ENCODE measurements at regions not wholly inside any gene's neighbourhood (a gene's known extent, or its start where the extent isn't known, plus 50 kb on each side); places are given as distances from the start of the nearest gene placed in this dataset.

DNA sequence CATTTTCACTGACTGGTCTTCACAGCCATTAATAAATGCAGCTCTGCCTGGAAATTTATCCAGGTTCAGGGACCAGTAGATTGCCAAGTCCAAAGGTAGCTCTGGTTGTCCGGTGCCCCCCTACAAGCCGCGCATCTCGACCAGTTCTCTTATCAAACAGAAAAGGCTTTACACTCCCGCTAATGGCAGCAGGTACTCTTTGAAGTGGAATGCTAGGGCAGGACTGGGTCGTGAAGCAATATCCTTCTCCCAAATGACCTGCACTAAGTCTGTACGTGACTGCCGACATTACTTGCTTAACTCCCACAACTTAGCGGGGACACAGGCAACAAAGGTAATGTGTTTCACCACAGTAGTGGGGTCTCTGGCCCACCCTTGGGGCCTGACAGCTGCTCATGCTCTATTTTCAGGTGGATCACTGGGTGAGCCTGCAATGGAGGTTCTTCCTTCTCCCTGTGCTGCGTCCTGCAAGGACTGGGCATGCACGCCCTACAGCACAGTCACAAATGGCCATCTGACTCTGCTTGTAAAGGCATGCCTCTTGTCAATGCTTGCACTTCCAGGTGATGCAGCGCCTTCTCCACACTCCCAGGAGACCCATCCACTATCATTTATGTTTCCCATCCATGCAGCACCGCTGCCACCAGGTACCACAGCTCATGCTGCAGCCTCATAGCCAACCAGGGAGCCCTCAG is 96.1 kb upstream of the CTSC start (continued):
- TF ChIP-seq YY1 (IDR thresholded peaks at IDR 0.05), result no peak
- no peak for TF ChIP-seq RAD21 (IDR thresholded peaks at IDR 0.05)

DNA sequence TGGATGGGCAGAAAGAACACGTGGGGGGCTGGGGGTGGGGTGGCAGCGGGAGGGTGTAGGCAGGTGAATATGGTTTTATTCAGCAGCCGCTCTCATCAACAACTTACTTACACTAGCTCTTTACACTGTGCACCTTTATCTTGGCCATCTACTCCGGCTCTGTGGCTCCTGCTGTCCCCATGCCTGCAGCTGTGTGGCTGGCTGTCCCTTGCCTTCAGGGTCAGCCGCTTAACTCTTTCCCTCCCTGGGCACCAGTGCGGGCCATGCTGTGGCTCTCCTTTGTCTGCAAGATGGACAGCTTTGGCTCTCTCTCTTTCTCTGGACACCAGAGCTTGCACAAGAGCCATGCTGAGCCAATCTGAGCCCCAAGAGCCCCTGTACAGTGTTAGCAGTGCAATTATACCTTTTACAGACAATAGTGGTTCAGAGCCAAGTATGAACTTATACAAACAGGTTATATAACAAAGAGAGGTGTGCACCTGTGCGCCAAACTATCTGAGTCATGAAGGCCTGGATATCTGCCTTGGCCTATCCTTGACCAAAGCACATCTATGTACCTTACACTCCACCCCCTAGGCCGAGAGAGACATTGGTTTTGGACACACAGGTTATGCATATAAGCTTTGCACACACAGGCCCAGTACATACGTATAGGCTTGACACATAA is 94.3 kb upstream of the CTSC start:
- no peak overlapping the region for H3K4me3 ChIP-seq (ENCODE audit: low read depth in 1 of 3, low read length in 3 of 3)
- no peak for DNase-seq (ENCODE audit: low spot score)
- no peak overlapping the region for H3K9ac ChIP-seq (ENCODE audit: low read depth in 1 of 2, low read length in 2 of 2)
- no peaks in the 10 kb centered on the region for H3K9me3 ChIP-seq (ENCODE audit: control insufficient read depth in 4 of 4, low read length in 3 of 4)
- no peak overlapping the region for H3K27ac ChIP-seq (ENCODE audit: low read depth in 1 of 2, low read length in 2 of 2)
- H3K4me1 ChIP-seq (ENCODE audit: control insufficient read depth in 4 of 4, insufficient read depth in 4 of 4, low read length in 3 of 4), result no peaks in the 10 kb centered on the region
- no peaks in the 10 kb centered on the region for H3K27me3 ChIP-seq (ENCODE audit: control insufficient read depth in 4 of 4, insufficient read depth in 4 of 4, low read length in 3 of 4)
- TF ChIP-seq, protein P1, sequence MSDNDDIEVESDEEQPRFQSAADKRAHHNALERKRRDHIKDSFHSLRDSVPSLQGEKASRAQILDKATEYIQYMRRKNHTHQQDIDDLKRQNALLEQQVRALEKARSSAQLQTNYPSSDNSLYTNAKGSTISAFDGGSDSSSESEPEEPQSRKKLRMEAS (IDR thresholded peaks at IDR 0.05), result no peak
- TF ChIP-seq HNF4G (IDR thresholded peaks at IDR 0.05) (no peak), JUND (IDR thresholded peaks at IDR 0.05) (no peak), YY1 (IDR thresholded peaks at IDR 0.05) (no peak), TAF1 (conservative IDR thresholded peaks at IDR 0.05) (no peak), RXRA (IDR thresholded peaks at IDR 0.05) (no peak), RAD21 (IDR thresholded peaks at IDR 0.05) (no peak), FOXA2 (IDR thresholded peaks at IDR 0.05) (no peak), FOXA1 (IDR thresholded peaks at IDR 0.05) (no peak)
- TF ChIP-seq, protein P2, sequence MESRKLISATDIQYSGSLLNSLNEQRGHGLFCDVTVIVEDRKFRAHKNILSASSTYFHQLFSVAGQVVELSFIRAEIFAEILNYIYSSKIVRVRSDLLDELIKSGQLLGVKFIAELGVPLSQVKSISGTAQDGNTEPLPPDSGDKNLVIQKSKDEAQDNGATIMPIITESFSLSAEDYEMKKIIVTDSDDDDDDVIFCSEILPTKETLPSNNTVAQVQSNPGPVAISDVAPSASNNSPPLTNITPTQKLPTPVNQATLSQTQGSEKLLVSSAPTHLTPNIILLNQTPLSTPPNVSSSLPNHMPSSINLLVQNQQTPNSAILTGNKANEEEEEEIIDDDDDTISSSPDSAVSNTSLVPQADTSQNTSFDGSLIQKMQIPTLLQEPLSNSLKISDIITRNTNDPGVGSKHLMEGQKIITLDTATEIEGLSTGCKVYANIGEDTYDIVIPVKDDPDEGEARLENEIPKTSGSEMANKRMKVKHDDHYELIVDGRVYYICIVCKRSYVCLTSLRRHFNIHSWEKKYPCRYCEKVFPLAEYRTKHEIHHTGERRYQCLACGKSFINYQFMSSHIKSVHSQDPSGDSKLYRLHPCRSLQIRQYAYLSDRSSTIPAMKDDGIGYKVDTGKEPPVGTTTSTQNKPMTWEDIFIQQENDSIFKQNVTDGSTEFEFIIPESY (IDR thresholded peaks at IDR 0.05), result no peak
- TF ChIP-seq, protein P3, sequence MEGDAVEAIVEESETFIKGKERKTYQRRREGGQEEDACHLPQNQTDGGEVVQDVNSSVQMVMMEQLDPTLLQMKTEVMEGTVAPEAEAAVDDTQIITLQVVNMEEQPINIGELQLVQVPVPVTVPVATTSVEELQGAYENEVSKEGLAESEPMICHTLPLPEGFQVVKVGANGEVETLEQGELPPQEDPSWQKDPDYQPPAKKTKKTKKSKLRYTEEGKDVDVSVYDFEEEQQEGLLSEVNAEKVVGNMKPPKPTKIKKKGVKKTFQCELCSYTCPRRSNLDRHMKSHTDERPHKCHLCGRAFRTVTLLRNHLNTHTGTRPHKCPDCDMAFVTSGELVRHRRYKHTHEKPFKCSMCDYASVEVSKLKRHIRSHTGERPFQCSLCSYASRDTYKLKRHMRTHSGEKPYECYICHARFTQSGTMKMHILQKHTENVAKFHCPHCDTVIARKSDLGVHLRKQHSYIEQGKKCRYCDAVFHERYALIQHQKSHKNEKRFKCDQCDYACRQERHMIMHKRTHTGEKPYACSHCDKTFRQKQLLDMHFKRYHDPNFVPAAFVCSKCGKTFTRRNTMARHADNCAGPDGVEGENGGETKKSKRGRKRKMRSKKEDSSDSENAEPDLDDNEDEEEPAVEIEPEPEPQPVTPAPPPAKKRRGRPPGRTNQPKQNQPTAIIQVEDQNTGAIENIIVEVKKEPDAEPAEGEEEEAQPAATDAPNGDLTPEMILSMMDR (IDR thresholded peaks at IDR 0.05; ENCODE audit: low read depth, low read length, missing input control), result no peak
- 66% methylated on average over 9 of the region's 9 CpGs for WGBS
- H3K36me3 ChIP-seq (ENCODE audit: control insufficient read depth in 4 of 4, insufficient read depth in 3 of 4, low read depth in 1 of 4, low read length in 3 of 4), result no peaks in the 10 kb centered on the region

DNA sequence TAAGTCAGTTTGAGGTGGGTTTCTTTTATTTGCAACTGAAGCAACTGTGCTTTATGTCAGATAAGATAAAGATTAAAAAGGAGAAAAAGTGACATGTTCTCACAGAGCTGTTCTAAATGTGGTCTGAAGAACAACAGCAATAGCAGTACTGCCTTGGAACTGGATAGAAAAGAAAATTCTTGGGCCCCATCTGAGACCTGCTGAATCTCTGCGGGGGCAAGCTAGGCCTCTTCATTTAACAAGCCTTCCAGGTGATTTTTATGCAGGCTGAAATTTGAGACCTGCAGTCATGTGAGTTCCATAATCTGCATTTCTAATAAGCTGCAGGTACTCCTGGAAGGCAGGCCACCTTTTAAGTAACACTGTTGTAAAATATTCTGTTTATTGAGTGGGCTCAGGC is 91.4 kb upstream of the CTSC start:
- peaks cover 0 to 2% (median 0%) of the 10 kb centered on the region in 4 donors for H3K27me3 ChIP-seq (ENCODE audit: control insufficient read depth in 4 of 4, insufficient read depth in 4 of 4, low read length in 3 of 4)
- H3K4me1 ChIP-seq (ENCODE audit: control insufficient read depth in 4 of 4, insufficient read depth in 4 of 4, low read length in 3 of 4), result no peaks in the 10 kb centered on the region
- H3K36me3 ChIP-seq (ENCODE audit: control insufficient read depth in 4 of 4, insufficient read depth in 3 of 4, low read depth in 1 of 4, low read length in 3 of 4), result no peaks in the 10 kb centered on the region
- no peak overlapping the region for H3K9ac ChIP-seq (ENCODE audit: low read depth in 1 of 2, low read length in 2 of 2)
- no peaks in the 10 kb centered on the region for H3K9me3 ChIP-seq (ENCODE audit: control insufficient read depth in 4 of 4, low read length in 3 of 4)
- H3K4me3 ChIP-seq (ENCODE audit: low read depth in 1 of 3, low read length in 3 of 3), result no peak overlapping the region
- no peak overlapping the region for H3K27ac ChIP-seq (ENCODE audit: low read depth in 1 of 2, low read length in 2 of 2)
- TF ChIP-seq NR2F2 (IDR thresholded peaks at IDR 0.05), result no peak
- no peak for TF ChIP-seq EGR1 (IDR thresholded peaks at IDR 0.05; ENCODE audit: low read depth in 2 of 2)
- TF ChIP-seq RAD21 (IDR thresholded peaks at IDR 0.05), result no peak
- TF ChIP-seq, protein P4, sequence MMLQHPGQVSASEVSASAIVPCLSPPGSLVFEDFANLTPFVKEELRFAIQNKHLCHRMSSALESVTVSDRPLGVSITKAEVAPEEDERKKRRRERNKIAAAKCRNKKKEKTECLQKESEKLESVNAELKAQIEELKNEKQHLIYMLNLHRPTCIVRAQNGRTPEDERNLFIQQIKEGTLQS (IDR thresholded peaks at IDR 0.05), result no peak
- DNase-seq (ENCODE audit: low spot score), result no peak
- WGBS, result 84% methylated on average over 1 of the region's 1 CpG
